GM13976 (cell line): ENCODE measurements at regions not wholly inside any gene's neighbourhood (a gene's known extent, or its start where the extent isn't known, plus 50 kb on each side); places are given as distances from the start of the nearest gene placed in this dataset.
"Not testable (repeated sequence)": the region's sequence is repeated elsewhere in the genome, so short reads cannot be mapped to it uniquely, and the experiment has no call there.

Experiments used
- DNase-seq: peaks from one replicate; pipeline ENCODE4 v3.0.0; 2012; ENCODE audit warnings: low spot score
- CTCF ChIP-seq: IDR thresholded peaks from 2 replicates; pipeline ENCODE4 v1.5.1; 2012; ENCODE audit warnings: borderline replicate concordance, mild to moderate bottlenecking; ENCODE audit not compliant: insufficient read depth; ENCODE audit errors: extremely low read depth, missing control alignments, control extremely low read depth
- in situ Hi-C: fragments of 300-500 bp; cut with MboI; formaldehyde crosslinking; loops from one replicate; pipeline ENCODE4 v1.12.0; 2022; ENCODE audit warnings: low sequenced_read_pairs, mixed read lengths, inconsistent platforms; ENCODE audit not compliant: unreplicated experiment

DNA sequence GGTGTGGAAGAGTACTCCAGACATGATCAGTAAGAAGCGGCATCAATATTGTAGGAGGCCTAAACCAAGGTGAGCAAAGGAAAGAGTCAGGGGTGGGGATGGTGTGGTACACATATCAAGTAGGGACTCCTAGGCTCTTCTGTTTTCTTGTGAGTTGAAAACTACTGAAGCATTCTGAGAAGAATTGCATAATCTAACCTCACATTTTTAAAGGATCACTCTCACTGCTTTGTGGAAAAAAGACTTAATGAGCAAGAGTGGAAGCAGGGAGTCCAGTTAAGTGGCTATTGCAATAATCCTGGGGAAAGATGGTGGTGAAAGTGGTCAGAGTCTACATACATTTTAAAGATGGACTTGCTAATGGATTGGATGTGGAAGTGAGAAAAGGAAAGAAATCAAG lies 899.5 kb upstream of the FAM98A start:
- in situ Hi-C loops, result no loop called here
- no peak for DNase-seq
- TF ChIP-seq CTCF, result no peak

GRCh38 chr2:34494192-34494591 lies 895.1 kb upstream of the FAM98A start:
- in situ Hi-C loops, DNase-seq: not testable (repeated sequence)

DNA sequence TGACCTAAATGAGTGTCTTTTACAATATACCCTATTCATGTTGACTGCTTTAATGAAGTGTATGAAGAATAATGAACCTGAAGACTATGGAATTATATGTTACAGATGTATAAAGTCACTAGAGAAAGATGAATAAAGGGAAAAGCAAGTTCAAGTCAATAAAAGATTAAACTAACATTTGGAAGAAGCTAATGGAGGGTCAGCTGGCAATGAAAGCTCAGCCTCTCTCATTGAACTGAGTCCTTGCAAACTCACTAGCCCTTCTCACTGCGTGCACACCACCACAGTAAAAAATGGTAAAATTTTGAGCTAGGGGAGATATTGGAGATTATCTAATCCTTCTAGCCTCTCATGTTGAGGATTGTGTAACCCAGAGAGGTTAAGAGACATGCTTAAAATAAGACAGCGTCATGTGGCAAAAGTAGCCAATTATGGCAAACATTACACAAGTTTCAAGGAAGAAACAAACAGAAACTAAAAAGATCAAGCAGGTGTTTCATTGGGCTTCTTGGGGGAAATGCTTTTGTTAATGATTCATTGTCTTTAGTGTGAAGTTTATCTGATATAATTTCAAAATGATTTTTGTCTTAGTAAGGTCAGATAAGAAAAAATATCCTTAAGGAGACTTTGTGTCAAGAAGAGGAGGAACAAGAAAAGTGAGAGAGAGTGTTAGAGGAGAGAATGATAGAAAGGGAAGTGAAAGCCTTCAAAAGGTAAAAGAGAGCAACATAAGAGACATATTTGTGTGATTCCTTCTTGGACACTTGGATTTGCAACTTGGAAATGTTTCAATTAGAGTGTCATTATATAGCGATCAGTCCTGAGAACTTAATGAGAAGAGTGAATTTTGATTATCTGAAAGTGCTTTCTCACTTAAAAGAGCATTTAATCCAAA lies 893.7 kb upstream of the FAM98A start:
- DNase-seq, result no peak
- in situ Hi-C loops, result no loop called here
- TF ChIP-seq CTCF, result no peak

GRCh38 chr2:34486965-34487364 lies 887.9 kb upstream of the FAM98A start:
- no peak for DNase-seq
- in situ Hi-C loops, result no loop called here
- no peak for TF ChIP-seq CTCF

DNA sequence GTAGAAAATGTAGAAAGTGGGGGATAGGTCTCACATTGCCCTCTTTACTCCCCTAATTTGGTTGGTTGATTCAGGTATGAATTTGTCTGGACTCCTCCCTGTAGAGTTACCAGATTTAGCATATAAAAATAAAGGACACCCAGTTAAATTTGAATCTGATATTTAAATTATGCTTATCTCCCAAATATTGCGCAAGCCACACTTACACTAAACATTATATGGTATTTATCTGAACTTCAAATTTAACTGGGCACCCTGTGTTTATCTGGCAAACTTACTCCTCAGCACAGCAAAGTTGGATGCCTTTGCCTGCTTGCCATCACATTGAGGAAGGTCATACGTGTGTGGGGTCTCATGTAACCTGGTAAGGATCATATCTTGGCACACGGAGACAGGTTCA lies 882.4 kb upstream of the FAM98A start:
- no peak for TF ChIP-seq CTCF
- in situ Hi-C loops, result no loop called here
- DNase-seq, result no peak

DNA sequence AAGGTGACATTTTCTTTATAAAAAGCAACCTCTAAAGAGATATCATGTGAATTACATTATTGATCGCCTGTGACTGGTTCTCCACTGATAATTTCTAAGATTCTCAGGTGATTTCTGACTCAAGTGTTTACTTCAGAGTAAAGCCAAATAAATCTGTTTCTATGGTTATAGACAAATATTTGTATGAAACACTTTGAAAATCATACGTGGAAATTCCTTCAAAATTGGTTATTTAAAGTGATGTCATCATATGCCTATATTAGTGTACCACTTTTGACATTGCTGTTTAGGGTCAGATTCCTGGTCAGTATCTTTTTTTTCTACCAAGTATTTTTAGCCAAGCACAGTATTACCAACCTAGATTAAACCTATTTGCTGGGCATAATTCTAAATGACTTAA lies 881.3 kb upstream of the FAM98A start:
- in situ Hi-C loops, result no loop called here
- no peak for DNase-seq
- no peak for TF ChIP-seq CTCF

DNA sequence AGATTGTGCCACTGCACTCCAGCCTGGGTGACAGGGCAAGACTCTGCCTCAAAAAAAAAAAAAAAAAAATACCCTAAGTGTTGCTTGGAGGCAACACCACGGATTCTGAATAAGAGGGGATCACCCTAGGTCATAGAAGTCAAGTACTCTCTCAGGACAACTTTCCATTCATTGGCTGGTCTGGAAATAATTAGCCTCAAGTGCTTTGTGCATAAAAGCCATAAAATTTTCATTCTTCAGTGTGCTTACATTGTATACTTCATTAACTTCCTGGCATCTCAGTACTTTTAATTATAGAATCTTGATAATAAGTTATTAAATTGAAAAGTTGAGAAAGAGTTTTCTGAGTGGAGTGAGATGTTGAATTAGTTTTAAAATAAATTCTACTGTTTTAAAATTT lies 876.1 kb upstream of the FAM98A start:
- DNase-seq, result no peak
- TF ChIP-seq CTCF, result no peak
- in situ Hi-C loops, result no loop called here
